Activated naive CD8-positive, alpha-beta T cell treated with anti-CD3 and anti-CD28 coated beads, Interleukin-2, amount 50 U/mL, for 24 hours (primary cell): ENCODE measurements at regions not wholly inside any gene's neighbourhood (a gene's known extent, or its start where the extent isn't known, plus 50 kb on each side); places are given as distances from the start of the nearest gene placed in this dataset.

ENCODE experiments used
- ATAC-seq: fragments of 150-1000 bp; cut with Tn5 transposase; one replicate; pipeline ENCODE4 v1.10.0; 2021
- DNase-seq: peaks from one replicate; pipeline ENCODE4 v3.0.0; 2021
- H3K27ac Mint-ChIP-seq: one replicate; pipeline ENCODE4 v1.8.0; 2021; ENCODE audit warnings: mild to moderate bottlenecking, mixed read lengths
- H3K27me3 Mint-ChIP-seq: one replicate; pipeline ENCODE4 v1.8.0; 2021; ENCODE audit warnings: mixed read lengths
- H3K36me3 Mint-ChIP-seq: one replicate; pipeline ENCODE4 v1.8.0; 2021; ENCODE audit warnings: low read depth, mixed read lengths
- H3K4me1 Mint-ChIP-seq: one replicate; pipeline ENCODE4 v1.8.0; 2021; ENCODE audit warnings: mixed read lengths
- H3K4me3 Mint-ChIP-seq: one replicate; pipeline ENCODE4 v1.8.0; 2021; ENCODE audit warnings: mild to moderate bottlenecking, moderate library complexity, mixed read lengths
- H3K9me3 Mint-ChIP-seq: one replicate; pipeline ENCODE4 v1.8.0; 2021; ENCODE audit warnings: mixed read lengths

DNA sequence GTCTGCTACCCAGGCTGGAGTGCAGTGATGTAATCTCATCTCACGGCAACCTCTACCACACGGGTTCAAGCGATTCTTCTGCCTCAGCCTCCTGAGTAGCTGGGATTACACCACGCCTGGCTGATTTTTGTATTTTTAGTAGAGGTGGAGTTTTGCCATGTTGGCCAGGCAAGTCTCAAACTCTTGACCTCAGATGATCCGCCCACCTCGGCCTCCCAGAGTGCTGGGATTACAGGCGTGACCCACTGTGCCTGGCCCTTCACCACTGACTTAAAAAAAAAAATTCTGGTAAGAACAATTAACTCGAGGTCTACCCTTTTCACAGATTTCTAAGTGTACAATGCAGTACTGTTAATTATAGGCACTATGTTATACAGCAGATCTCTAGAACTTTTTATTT, 279.4 kb downstream of the PARN start:
- peaks cover 9% of the 10 kb centered on the region for H3K27me3 Mint-ChIP-seq

DNA sequence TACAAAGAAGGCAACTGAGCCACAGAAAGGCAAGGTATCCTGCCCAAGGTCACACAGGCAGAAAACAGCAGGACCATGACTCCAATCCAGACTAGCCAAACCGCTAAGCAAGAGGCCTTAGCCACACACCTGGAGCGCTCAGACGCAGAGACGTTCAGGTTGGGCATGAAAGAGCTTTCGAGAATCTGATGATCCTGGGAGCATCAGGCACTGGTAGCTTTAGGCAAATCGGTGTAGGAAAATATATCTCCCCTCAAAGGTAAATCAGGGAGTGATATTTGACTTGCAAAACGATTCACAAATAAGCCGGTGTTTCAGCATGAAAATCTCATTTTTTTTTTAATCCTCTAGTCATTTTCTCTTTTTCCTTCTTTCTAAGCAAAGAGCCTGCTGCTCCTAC, 279.0 kb downstream of the MRTFB start:
- no peaks in the 10 kb centered on the region for H3K36me3 Mint-ChIP-seq
- ATAC-seq (no peak), DNase-seq (no peak)
- H3K27me3 Mint-ChIP-seq, result peaks cover 7% of the 10 kb centered on the region
- H3K4me3 Mint-ChIP-seq, result no peak overlapping the region
- no peak overlapping the region for H3K27ac Mint-ChIP-seq
- peaks cover 6% of the 10 kb centered on the region for H3K4me1 Mint-ChIP-seq
- peaks cover 4% of the 10 kb centered on the region for H3K9me3 Mint-ChIP-seq

More for the DNA sequence above, 279.4 kb downstream of the PARN start:
- H3K4me3 Mint-ChIP-seq, result no peak overlapping the region
- H3K27ac Mint-ChIP-seq, result no peak overlapping the region
- H3K36me3 Mint-ChIP-seq, result no peaks in the 10 kb centered on the region
- peaks cover 7% of the 10 kb centered on the region for H3K4me1 Mint-ChIP-seq
- ATAC-seq (no peak), DNase-seq (no peak)
- peaks cover 4% of the 10 kb centered on the region for H3K9me3 Mint-ChIP-seq

DNA sequence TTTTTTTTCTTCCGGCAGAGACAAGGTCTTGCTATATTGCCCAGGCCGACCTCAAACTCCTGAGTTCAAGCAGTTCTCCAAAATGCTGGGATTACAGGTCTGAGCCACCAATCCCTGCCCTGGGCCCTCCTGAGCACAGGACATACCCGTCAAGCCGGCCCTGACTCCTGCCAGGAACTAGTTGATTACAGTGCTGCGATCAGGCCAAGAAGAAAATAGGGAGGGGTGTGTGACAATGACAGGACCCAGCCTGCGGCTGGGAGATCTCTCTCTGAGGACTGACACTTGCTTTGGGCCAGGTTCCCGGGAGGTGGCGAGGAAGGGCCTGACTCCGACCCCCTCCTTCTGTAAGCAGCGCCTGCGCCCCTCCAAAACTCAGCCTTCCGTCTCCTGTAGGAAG, 276.6 kb downstream of the MRTFB start:
- peaks cover 4% of the 10 kb centered on the region for H3K27me3 Mint-ChIP-seq
- no peak for DNase-seq
- H3K27ac Mint-ChIP-seq, result no peak overlapping the region
- H3K36me3 Mint-ChIP-seq, result no peaks in the 10 kb centered on the region
- H3K4me3 Mint-ChIP-seq, result no peak overlapping the region
- ATAC-seq, result no peak
- H3K4me1 Mint-ChIP-seq, result no peaks in the 10 kb centered on the region
- H3K9me3 Mint-ChIP-seq, result peaks cover 11% of the 10 kb centered on the region

DNA sequence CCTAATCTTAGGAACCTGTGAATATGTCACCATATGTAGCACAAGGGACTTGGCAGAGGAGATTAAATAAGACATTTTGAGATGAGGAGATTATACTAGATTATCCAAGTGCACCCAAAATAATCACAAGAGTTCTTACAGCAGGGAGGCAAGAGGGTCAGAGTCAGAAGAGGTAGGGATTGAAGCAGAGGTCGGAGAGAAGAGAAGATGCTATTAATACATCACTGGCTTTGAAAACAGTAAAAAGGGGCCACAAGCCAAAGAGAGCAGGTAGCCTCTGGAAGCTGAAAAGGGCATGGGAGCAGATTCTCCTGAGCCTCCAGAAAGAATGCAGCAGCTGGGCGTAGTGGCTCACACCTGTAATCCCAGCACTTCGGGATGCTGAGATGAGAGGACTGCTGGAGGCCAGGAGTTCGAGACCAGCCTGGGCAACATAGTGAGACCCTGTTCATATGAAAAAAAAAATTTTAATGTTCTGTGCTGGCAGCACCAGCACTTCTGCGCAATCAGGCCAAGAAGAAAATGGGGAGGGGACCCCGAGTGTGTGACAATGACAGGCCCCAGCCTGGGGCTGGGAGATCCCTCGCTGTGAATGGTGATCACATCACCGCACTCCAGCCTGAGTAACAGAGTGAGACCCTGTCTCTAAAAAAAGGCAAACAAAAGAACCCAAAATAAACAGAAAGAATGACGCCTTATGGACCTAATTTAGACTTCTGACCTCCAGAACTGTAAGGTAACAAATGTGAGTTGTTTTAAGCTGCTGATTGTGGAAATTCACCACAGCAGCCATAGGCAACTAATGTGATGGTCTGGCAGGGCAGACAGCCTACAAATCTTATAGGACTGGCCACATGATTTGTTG, 275.4 kb downstream of the MRTFB start:
- ATAC-seq, result no peak

DNA sequence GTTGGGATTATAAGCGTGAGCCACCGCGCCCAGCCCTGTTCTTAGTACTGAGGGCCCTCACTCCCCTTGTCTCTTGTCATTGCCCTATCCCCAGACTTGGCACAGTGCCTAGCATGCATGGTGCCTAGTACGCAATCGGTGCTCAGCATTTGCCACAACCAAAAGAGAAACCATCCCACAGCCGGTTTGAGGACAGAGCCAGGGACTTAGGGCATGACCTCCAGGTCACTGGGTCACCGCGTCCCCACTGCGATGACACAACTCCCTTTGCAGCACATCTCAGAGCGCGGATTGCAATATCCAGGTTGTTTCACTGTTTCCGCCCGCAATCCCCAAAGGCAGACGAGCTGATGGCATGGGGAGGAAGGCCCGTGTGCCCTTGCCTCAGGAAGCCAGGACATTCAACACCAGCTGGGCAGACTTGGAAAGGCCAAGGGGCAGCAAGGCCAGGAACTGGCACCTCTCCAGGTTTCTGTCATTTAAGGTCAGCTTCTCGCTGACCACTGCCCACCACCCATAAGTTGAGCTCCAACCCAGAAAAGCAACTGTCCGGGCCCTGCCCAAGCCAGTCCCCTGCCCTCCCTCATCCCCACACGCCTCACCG, 274.5 kb downstream of the MRTFB start:
- ATAC-seq (no peak), DNase-seq (no peak)
- no peaks in the 10 kb centered on the region for H3K36me3 Mint-ChIP-seq
- H3K27me3 Mint-ChIP-seq, result peaks cover 4% of the 10 kb centered on the region
- H3K27ac Mint-ChIP-seq, result no peak overlapping the region
- no peaks in the 10 kb centered on the region for H3K4me1 Mint-ChIP-seq
- peaks cover 17% of the 10 kb centered on the region for H3K9me3 Mint-ChIP-seq
- no peak overlapping the region for H3K4me3 Mint-ChIP-seq

More for the DNA sequence above, 275.4 kb downstream of the MRTFB start:
- H3K9me3 Mint-ChIP-seq, result peaks cover 17% of the 10 kb centered on the region
- no peak for DNase-seq
- no peaks in the 10 kb centered on the region for H3K4me1 Mint-ChIP-seq
- peaks cover 4% of the 10 kb centered on the region for H3K27me3 Mint-ChIP-seq
- no peak overlapping the region for H3K27ac Mint-ChIP-seq
- no peak overlapping the region for H3K4me3 Mint-ChIP-seq
- H3K36me3 Mint-ChIP-seq, result no peaks in the 10 kb centered on the region

DNA sequence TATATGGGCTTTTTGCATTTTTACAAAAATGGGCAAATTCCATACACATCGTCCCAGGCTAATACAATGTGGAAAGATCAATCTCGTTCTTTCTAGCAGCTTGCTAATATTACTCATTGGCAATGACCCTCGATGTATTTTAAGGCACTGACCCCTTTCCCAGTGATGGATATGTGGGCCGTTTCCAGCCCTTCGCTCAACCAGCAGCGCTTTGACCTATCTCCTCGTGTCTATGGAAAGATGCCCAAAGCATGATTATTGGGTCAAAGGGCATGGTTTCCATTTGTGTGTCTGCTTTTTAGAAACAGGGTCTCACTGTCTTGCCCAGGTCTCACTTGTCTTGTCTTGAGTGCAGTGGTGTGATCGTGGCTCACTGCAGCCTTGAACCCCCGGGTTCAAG, 273.8 kb downstream of the MRTFB start:
- Mint-ChIP-seq H3K4me1 (no peaks in the 10 kb centered on the region), H3K9me3 (peaks cover 17% of the 10 kb centered on the region), H3K27me3 (peaks cover 4% of the 10 kb centered on the region), H3K27ac (no peak overlapping the region), H3K4me3 (no peak overlapping the region), H3K36me3 (no peaks in the 10 kb centered on the region)
- ATAC-seq (no peak), DNase-seq (no peak)

DNA sequence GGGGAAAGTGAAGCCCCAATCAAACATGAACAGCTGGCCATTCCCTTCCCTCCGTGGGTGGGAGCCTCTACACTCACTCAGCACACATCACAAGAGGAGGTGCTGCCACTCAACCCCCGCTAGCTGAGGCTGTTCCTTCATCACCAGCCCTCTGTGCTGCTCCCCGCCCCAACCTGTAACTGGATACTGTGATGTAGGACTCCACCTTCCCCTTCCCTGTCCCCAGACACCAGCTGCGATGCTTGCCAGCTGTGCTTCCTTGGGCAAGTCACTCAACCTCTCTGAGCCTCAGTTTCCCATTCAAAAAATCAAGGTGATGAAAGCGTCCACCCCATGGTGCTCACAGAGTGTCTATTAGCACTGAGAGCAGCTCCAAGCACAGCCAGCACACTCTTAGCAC, 273.2 kb downstream of the MRTFB start:
- ATAC-seq (no peak), DNase-seq (no peak)
- peaks cover 17% of the 10 kb centered on the region for H3K9me3 Mint-ChIP-seq
- H3K27me3 Mint-ChIP-seq, result peaks cover 4% of the 10 kb centered on the region
- H3K36me3 Mint-ChIP-seq, result no peaks in the 10 kb centered on the region
- H3K27ac Mint-ChIP-seq, result no peak overlapping the region
- no peak overlapping the region for H3K4me3 Mint-ChIP-seq
- no peaks in the 10 kb centered on the region for H3K4me1 Mint-ChIP-seq

DNA sequence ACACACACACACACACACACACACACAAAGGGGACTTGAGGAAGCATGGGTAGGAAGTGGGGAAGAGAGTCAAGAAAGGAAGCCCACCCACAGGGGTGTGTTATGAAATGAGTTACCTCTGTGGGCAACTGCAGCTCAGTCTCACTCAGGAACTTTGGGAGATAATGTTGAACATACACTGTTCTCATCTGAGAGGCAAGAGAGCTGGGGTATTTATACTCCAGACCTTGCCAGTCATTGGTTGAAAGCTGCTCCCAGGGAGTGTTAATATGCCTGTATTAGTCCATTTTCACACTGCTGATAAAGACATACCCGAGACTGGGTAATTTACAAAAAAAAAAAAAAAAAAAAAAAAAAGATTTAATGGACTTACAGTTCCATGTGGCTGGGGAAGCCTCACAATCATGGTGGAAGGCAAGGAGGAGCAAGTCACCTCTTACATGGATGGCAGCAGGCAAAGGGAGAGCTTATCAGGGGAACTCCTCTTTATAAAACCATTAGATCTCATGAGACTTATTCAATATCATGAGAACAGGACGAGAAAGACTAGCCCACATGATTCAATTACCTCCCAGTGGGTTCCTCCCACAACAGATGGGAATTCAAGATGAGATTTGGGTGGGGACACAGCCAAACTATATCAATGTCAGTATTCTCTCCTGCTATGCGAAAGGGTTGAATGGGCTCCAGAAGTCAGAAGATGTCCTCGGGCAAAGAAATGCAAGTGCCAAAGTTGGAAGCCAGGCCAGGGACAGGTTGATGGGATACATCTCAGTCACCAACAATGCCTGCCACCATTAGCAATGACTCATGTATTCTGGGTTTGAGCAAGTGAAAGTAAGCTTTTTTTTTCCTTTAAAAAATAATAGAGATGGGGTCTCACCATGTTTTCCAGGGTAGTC, 270.5 kb downstream of the MRTFB start:
- H3K36me3 Mint-ChIP-seq, result no peaks in the 10 kb centered on the region
- no peak overlapping the region for H3K27ac Mint-ChIP-seq
- H3K27me3 Mint-ChIP-seq, result peaks cover 4% of the 10 kb centered on the region
- no peak overlapping the region for H3K4me3 Mint-ChIP-seq
- H3K9me3 Mint-ChIP-seq, result peaks cover 17% of the 10 kb centered on the region
- DNase-seq, result no peak
- no peak for ATAC-seq
- H3K4me1 Mint-ChIP-seq, result no peaks in the 10 kb centered on the region

DNA sequence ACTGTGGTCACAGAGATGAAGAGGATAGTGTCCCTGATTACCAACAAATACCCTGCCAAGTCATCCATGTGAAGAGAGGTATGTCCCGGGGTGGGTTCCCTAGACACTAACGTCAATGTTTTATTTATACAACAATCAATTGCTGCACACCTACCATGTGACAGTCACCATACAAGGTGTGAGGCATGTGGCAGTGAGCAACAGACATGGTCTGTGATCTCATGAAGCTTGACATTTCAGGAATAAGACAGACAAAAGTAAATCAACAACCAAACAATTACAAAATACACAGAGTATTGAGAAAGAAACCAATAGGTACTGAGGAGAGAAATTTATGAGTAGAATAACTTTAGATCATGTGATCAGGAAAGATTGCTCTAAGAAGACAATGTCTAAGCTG, 268.6 kb downstream of the MRTFB start:
- DNase-seq, result no peak
- no peak overlapping the region for H3K4me3 Mint-ChIP-seq
- H3K36me3 Mint-ChIP-seq, result no peaks in the 10 kb centered on the region
- no peaks in the 10 kb centered on the region for H3K4me1 Mint-ChIP-seq
- no peaks in the 10 kb centered on the region for H3K27me3 Mint-ChIP-seq
- peaks cover 16% of the 10 kb centered on the region for H3K9me3 Mint-ChIP-seq
- ATAC-seq, result no peak
- no peak overlapping the region for H3K27ac Mint-ChIP-seq

DNA sequence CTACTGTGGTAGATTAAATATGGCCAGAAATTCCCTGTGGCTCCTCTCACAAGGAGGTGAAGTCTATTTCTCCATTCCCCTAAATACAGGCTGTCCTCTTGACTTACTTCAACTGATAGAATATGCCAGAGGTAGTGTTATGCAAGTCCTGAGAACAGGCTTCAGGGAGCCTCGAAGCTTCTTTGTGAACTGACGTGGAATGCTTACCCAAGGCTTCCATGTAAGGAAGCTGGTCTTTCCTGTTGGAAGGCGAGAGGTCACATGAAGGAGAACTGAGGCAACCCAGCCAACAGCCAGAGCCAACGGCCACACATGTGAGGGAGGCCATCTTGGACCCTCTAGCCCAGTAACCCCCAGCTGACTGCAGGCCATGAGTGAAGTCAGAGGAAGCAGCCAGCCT, 267.9 kb downstream of the MRTFB start:
- Mint-ChIP-seq H3K27ac (no peak overlapping the region), H3K4me1 (no peaks in the 10 kb centered on the region), H3K36me3 (no peaks in the 10 kb centered on the region), H3K9me3 (peaks cover 16% of the 10 kb centered on the region), H3K4me3 (no peak overlapping the region), H3K27me3 (no peaks in the 10 kb centered on the region)
- no peak for ATAC-seq
- DNase-seq, result no peak

DNA sequence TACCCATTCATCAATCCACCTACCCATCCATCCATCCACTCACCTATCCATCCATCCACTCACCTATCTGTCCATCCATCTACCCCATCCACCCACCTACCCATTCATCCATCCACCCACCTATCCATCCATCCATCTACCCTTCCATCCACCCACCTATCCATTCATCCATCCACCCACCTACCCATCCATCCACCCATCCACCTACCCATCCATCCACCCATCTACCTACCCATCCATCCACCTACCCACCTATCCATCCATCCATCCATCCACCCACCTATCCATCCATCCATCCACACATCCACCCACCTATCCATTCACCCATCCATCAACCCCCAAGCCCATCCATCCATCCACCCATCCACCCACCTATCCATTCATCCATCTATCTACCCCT, 267.1 kb downstream of the MRTFB start:
- DNase-seq, result no peak
- peaks cover 14% of the 10 kb centered on the region for H3K9me3 Mint-ChIP-seq
- no peaks in the 10 kb centered on the region for H3K4me1 Mint-ChIP-seq
- H3K4me3 Mint-ChIP-seq, result no peak overlapping the region
- no peaks in the 10 kb centered on the region for H3K27me3 Mint-ChIP-seq
- no peak overlapping the region for H3K27ac Mint-ChIP-seq
- H3K36me3 Mint-ChIP-seq, result no peaks in the 10 kb centered on the region
- ATAC-seq, result no peak

DNA sequence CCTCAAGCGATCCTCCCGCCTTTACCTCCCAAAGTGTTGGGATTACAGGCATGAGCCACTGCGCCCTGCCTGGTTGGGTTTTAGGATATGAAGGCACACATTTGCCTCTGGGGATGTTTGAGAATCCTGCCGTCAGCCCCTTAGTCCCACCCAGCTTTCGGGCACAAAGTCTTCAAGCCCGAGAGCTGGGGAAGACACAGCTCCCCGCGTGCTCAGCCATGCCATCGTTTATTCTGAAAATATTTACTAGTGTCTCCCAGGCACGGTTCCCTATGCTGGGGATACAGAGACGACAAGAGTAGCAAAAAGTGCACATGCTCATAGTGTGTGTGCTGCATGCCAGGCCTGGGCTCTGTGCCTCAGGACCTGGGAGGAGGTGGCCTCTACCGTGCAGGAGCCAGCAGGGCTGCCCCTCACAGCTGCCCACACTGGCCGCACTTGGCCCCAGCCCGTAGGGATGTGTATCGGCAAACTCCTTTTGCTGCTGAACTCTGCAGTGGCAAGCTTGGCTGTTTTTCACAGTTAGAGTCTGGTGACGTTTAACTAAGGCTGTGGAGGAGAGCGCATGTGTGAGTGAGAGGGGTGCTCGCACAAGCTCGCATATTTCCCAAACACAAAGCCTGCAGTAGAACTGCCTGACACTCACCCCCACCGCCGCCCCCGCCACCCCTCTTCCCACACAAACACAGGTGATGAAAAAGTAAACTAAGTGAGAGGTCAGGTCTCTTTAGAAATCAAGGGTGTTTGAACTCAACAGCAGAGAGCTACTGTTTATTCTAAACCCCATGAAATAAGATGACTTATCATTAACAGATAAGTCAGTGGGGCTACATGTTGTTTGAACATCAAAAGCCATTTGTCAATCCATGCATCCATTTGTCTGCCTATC, 266.4 kb downstream of the MRTFB start:
- H3K36me3 Mint-ChIP-seq, result no peaks in the 10 kb centered on the region
- H3K4me1 Mint-ChIP-seq, result no peaks in the 10 kb centered on the region
- peaks cover 8% of the 10 kb centered on the region for H3K9me3 Mint-ChIP-seq
- ATAC-seq, result no peak
- no peak overlapping the region for H3K27ac Mint-ChIP-seq
- H3K4me3 Mint-ChIP-seq, result no peak overlapping the region
- no peak for DNase-seq
- no peaks in the 10 kb centered on the region for H3K27me3 Mint-ChIP-seq

DNA sequence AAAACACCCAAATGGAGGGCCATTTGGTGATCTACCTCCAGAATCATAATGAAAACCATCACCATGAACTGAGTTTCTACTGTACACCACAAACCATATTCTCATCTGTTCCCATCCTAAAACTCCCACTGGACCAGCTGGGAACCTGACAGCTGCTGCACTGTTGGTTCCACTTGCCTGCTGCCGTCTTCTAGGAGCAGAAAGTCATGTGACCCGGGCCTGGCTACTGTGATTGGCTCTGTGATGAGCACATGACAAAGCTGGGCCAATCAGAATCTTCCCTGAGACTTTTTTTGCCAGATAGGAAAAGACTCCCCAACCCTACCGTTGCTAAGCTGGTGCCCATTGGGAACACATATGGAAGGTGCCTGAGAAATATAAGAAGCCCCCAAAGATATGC, 264.2 kb downstream of the MRTFB start:
- DNase-seq, result no peak
- Mint-ChIP-seq H3K36me3 (no peaks in the 10 kb centered on the region), H3K4me1 (no peaks in the 10 kb centered on the region), H3K27me3 (no peaks in the 10 kb centered on the region), H3K4me3 (no peak overlapping the region), H3K27ac (no peak overlapping the region), H3K9me3 (peaks cover 3% of the 10 kb centered on the region)
- no peak for ATAC-seq
